Panc1 (cell line): ENCODE measurements at regions not wholly inside any gene's neighbourhood (a gene's known extent, or its start where the extent isn't known, plus 50 kb on each side); places are given as distances from the start of the nearest gene placed in this dataset.

Source experiments
- ATAC-seq: fragments of 200-7000 bp; cut with Tn5 transposase; 2 replicates; pipeline ENCODE4 v1.9.1; 2020; ENCODE audit warnings: mild to moderate bottlenecking, moderate library complexity
- BruUV-seq: library from RNA; stranded (reverse); fragments of 400-500 nt; replicated peaks from 2 replicates; lab custom pipeline; 2021; lab: Mats Ljungman, UMichigan
- CTCF ChIA-PET: fragments of 300-600 bp; sonication (Branson Sonifier 250); formaldehyde crosslinking; loops from one replicate; lab custom pipeline; 2022; ENCODE audit warnings: antibody characterized with exemption; lab: Charles Lee
- POLR2A ChIA-PET: fragments of 300-600 bp; sonication (Branson Sonifier 250); formaldehyde crosslinking; loops from one replicate; lab custom pipeline; 2022; ENCODE audit warnings: antibody characterized with exemption; lab: Charles Lee
- DNase-seq: peaks from one replicate; pipeline ENCODE4 v3.0.0-alpha.2; 2010; ENCODE audit warnings: low read depth, low spot score
- H3K27ac ChIP-seq: 2 replicates; pipeline ENCODE4 v1.5.1; 2011; ENCODE audit warnings: mild to moderate bottlenecking, low read length, inconsistent platforms
- H3K27me3 ChIP-seq: fragments of 200-500 bp; sonication (Bioruptor generic); 2 replicates; pipeline ENCODE4 v1.6.0; 2014; ENCODE audit warnings: low read length, inconsistent platforms; ENCODE audit not compliant: control insufficient read depth, insufficient read depth
- H3K36me3 ChIP-seq: fragments of 200-500 bp; sonication (Bioruptor generic); 2 replicates; pipeline ENCODE4 v1.5.1; 2014; ENCODE audit warnings: inconsistent platforms, mild to moderate bottlenecking, low read length, moderate library complexity; ENCODE audit not compliant: control insufficient read depth, insufficient read depth
- H3K4me1 ChIP-seq: 2 replicates; pipeline ENCODE4 v1.5.1; 2011; ENCODE audit warnings: inconsistent platforms, mild to moderate bottlenecking, low read length, moderate library complexity; ENCODE audit not compliant: control insufficient read depth, insufficient read depth
- H3K4me3 ChIP-seq, 2 experiments: 2 replicates each; pipeline ENCODE4 v1.5.1; 2011 to 2012; ENCODE audit warnings: low read depth in 2 of 2, low read length in 2 of 2, mild to moderate bottlenecking in 2 of 2, inconsistent platforms in 1 of 2, moderate library complexity in 1 of 2
- H3K9me3 ChIP-seq: fragments of 200-500 bp; sonication (Bioruptor generic); 2 replicates; pipeline ENCODE4 v1.5.1; 2014; ENCODE audit warnings: low read depth, mild to moderate bottlenecking, inconsistent platforms, low read length, moderate library complexity; ENCODE audit not compliant: control insufficient read depth, insufficient read depth
- CTCF ChIP-seq: fragments of 450-650 bp; IDR thresholded peaks from 2 replicates; pipeline ENCODE4 v1.5.1; 2017; ENCODE audit warnings: mild to moderate bottlenecking
- POLR2AphosphoS5 ChIP-seq: IDR thresholded peaks from 2 replicates; pipeline ENCODE4 v1.6.1; 2012; ENCODE audit warnings: mild to moderate bottlenecking, low read depth, low read length, moderate library complexity
- REST ChIP-seq, 2 experiments: IDR thresholded peaks; 2 replicates each; pipeline ENCODE4 v1.6.1; 2011 to 2012; ENCODE audit warnings: low read depth in 2 of 2, control low read depth in 1 of 2, low read length in 1 of 2, mild to moderate bottlenecking in 1 of 2, moderate library complexity in 1 of 2; ENCODE audit not compliant: insufficient read depth in 1 of 2
- SIN3A ChIP-seq: IDR thresholded peaks from 2 replicates; pipeline ENCODE4 v1.6.1; 2012; ENCODE audit warnings: low read depth, mild to moderate bottlenecking, low read length, moderate library complexity, borderline replicate concordance; ENCODE audit not compliant: insufficient read depth
- TCF7L2 ChIP-seq: IDR thresholded peaks from 2 replicates; pipeline ENCODE4 v1.6.1; 2011; ENCODE audit warnings: mild to moderate bottlenecking, low read depth, low read length, inconsistent platforms
- in situ Hi-C: cut with HindIII; loops from 2 replicates; pipeline ENCODE4 v1.10.0; 2016; ENCODE audit warnings: low sequenced_read_pairs, low pct_unique_long_range_greater_than_20kb
- intact Hi-C: fragments of 100-400 bp; cut with micrococcal nuclease; formaldehyde crosslinking; loops from one replicate; pipeline ENCODE4 v1.10.0; 2022; ENCODE audit not compliant: unreplicated experiment

- ChIA-PET CTCF (no interaction called here), POLR2A (no interaction called here)
- Histone ChIP-seq H3K4me3 (no peak overlapping the region), H3K27ac (no peak overlapping the region), H3K4me1 (no peaks in the 10 kb centered on the region), H3K36me3 (no peaks in the 10 kb centered on the region), H3K27me3 (no peaks in the 10 kb centered on the region), H3K9me3 (no peaks in the 10 kb centered on the region)
- intact Hi-C loops: no loop called here
- ATAC-seq: no peak
- TF ChIP-seq TCF7L2 (no peak), SIN3A (no peak), CTCF (no peak)
- DNase-seq: no peak
- in situ Hi-C loops: no loop called here
- no TSS peak for BruUV-seq
Measured at GRCh38 chrX:146160443-146161203, 343.0 kb downstream of the SLITRK2 start.

GRCh38 chrX:146173742-146174141 lies 356.1 kb downstream of the SLITRK2 start:
- H3K27me3 ChIP-seq: no peaks in the 10 kb centered on the region
- intact Hi-C loops (no loop called here), in situ Hi-C loops (no loop called here)
- BruUV-seq: no TSS peak
- no peaks in the 10 kb centered on the region for H3K9me3 ChIP-seq
- H3K4me3 ChIP-seq: no peak overlapping the region
- CTCF ChIA-PET: no interaction called here
- H3K27ac ChIP-seq: no peak overlapping the region
- H3K4me1 ChIP-seq: no peaks in the 10 kb centered on the region
- POLR2A ChIA-PET: no interaction called here
- ATAC-seq (no peak), DNase-seq (no peak)
- TF ChIP-seq TCF7L2 (no peak), SIN3A (no peak), REST (IDR thresholded peaks at IDR 0.05; ENCODE audit: insufficient read depth in 1 of 2, low read depth in 2 of 2, low read length in 1 of 2) (no peak), POLR2AphosphoS5 (no peak), CTCF (no peak)
- no peaks in the 10 kb centered on the region for H3K36me3 ChIP-seq
